ENCODE measurements at regions not wholly inside any gene's neighbourhood (a gene's known extent, or its start where the extent isn't known, plus 50 kb on each side); places are given as distances from the start of the nearest gene placed in this dataset.
"Not testable (repeated sequence)": the region's sequence is repeated elsewhere in the genome, so short reads cannot be mapped to it uniquely, and the experiment has no call there.

DNA sequence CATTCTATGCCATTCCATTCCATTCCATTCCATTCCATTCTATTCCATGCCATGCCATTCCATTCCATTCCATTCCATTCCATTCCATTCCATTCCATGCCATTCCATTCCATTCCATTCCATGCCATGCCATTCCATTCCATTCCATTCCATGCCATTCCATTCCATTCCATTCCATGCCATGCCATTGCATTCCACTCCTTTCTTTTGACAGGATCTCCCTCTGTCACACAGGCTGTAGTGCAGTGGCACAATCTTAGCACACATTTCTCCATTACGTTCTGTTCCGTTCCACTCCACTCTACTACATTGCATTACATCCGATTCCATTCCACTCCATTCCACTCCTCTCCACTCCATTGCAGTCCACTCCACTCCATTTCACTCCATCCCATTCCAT, 637.9 kb downstream of the TP53TG3F start:
- not testable (repeated sequence) for TF ChIP-seq CTCF (conservative IDR thresholded peaks at IDR 0.05); ZFX (IDR thresholded peaks at IDR 0.05)

All from C4-2B (cell line).